ENCODE measurements at regions not wholly inside any gene's neighbourhood (a gene's known extent, or its start where the extent isn't known, plus 50 kb on each side); places are given as distances from the start of the nearest gene placed in this dataset.
A peak's percentile ranks its signal among the peaks of the same experiment; 100 is the strongest.

- Histone ChIP-seq H3K27ac (ENCODE audit: low read depth, low read length, poor library complexity, severe bottlenecking) (no peak overlapping the region), H3K9me3 (ENCODE audit: low read depth, low read length, poor library complexity, severe bottlenecking) (no peaks in the 10 kb centered on the region), H3K27me3 (replicated peaks; ENCODE audit: insufficient read depth, low read depth, low read length, poor library complexity) (no peaks in the 10 kb centered on the region), H3K4me3 (ENCODE audit: low read depth, low read length, poor library complexity, severe bottlenecking) (no peak overlapping the region), H3K36me3 (ENCODE audit: insufficient read depth, low read length, poor library complexity, severe bottlenecking) (no peaks in the 10 kb centered on the region), H3K4me1 (ENCODE audit: insufficient read depth, low read length, poor library complexity, severe bottlenecking) (no peaks in the 10 kb centered on the region)
- no peak for TF ChIP-seq CTCF (conservative IDR thresholded peaks at IDR 0.05; ENCODE audit: low read depth, low read length)
- TF ChIP-seq EZH2 (IDR thresholded peaks at IDR 0.05; ENCODE audit: borderline replicate concordance, low read depth, low read length, poor library complexity, severe bottlenecking): no peak
- BruUV-seq (replicated peaks): no TSS peak
- no peak for DNase-seq (ENCODE audit: low spot score)
- intact Hi-C loops (cut with micrococcal nuclease; ENCODE audit: unreplicated experiment): loop anchor here (10.0 kb wide), 1 partner anchor 208 kb away; no protein-coding TSS in a partner anchor
- CTCF ChIA-PET: interaction anchor here (1.2 to 2.0 kb wide), 2 partner anchors 118 to 242 kb away, joined by 4 to 9 read pairs; partner anchors contain the start of gene RASGRP1
- POLR2A ChIA-PET (ENCODE audit: low non-redundant PET): interaction anchor here (0.6 kb wide), 1 partner anchor 270 kb away, joined by 3 read pairs; no protein-coding TSS in a partner anchor
Measured at GRCh38 chr15:38682363-38682762, 117.7 kb upstream of the RASGRP1 start.

DNA sequence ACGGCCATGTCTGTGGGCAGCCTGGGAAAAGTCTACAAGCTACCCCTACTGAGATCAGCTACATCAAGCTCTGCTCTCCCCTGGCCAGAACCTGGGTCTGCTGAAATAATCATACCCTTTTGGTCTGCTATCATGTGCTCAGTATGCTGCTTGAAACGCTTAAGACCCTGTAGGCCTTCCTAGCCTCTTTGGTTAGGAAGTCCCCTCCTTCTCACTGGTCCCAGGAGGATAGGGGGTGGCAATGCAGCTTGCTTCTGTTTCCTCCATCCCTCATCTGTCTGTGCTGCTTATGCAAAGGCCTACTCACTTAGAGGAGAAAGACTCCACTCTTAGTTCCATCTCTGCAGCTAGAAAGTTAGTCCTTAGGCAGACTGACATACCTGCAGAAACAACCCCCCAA, 118.2 kb upstream of the RASGRP1 start:
- Histone ChIP-seq H3K36me3 (ENCODE audit: insufficient read depth, low read length, poor library complexity, severe bottlenecking) (no peaks in the 10 kb centered on the region), H3K27ac (ENCODE audit: low read depth, low read length, poor library complexity, severe bottlenecking) (no peak overlapping the region), H3K9me3 (ENCODE audit: low read depth, low read length, poor library complexity, severe bottlenecking) (no peaks in the 10 kb centered on the region), H3K4me3 (ENCODE audit: low read depth, low read length, poor library complexity, severe bottlenecking) (no peak overlapping the region), H3K27me3 (replicated peaks; ENCODE audit: insufficient read depth, low read depth, low read length, poor library complexity) (no peaks in the 10 kb centered on the region), H3K4me1 (ENCODE audit: insufficient read depth, low read length, poor library complexity, severe bottlenecking) (no peaks in the 10 kb centered on the region)
- DNase-seq (ENCODE audit: low spot score): no peak
- ChIA-PET POLR2A (ENCODE audit: low non-redundant PET) (interaction anchor here (0.6 kb wide), 1 partner anchor 271 kb away, joined by 3 read pairs; no protein-coding TSS in a partner anchor), CTCF (interaction anchor here (1.2 to 2.0 kb wide), 2 partner anchors 119 to 242 kb away, joined by 4 to 9 read pairs; partner anchors contain the start of gene RASGRP1)
- BruUV-seq (replicated peaks): no TSS peak
- TF ChIP-seq CTCF (conservative IDR thresholded peaks at IDR 0.05; ENCODE audit: low read depth, low read length): no peak
- TF ChIP-seq EZH2 (IDR thresholded peaks at IDR 0.05; ENCODE audit: borderline replicate concordance, low read depth, low read length, poor library complexity, severe bottlenecking): no peak
- intact Hi-C loops (cut with micrococcal nuclease; ENCODE audit: unreplicated experiment): loop anchor here (1.0 to 10.0 kb wide), 2 partner anchors 208 to 239 kb away; no protein-coding TSS in a partner anchor

- Histone ChIP-seq H3K9me3 (ENCODE audit: low read depth, low read length, poor library complexity, severe bottlenecking) (no peaks in the 10 kb centered on the region), H3K27ac (ENCODE audit: low read depth, low read length, poor library complexity, severe bottlenecking) (no peak overlapping the region), H3K4me3 (ENCODE audit: low read depth, low read length, poor library complexity, severe bottlenecking) (no peak overlapping the region), H3K27me3 (replicated peaks; ENCODE audit: insufficient read depth, low read depth, low read length, poor library complexity) (no peaks in the 10 kb centered on the region), H3K36me3 (ENCODE audit: insufficient read depth, low read length, poor library complexity, severe bottlenecking) (no peaks in the 10 kb centered on the region), H3K4me1 (ENCODE audit: insufficient read depth, low read length, poor library complexity, severe bottlenecking) (no peaks in the 10 kb centered on the region)
- TF ChIP-seq CTCF (conservative IDR thresholded peaks at IDR 0.05; ENCODE audit: low read depth, low read length): peak; percentile 84
- TF ChIP-seq EZH2 (IDR thresholded peaks at IDR 0.05; ENCODE audit: borderline replicate concordance, low read depth, low read length, poor library complexity, severe bottlenecking): no peak
- DNase-seq (ENCODE audit: low spot score): peak; percentile 54
- intact Hi-C loops (cut with micrococcal nuclease; ENCODE audit: unreplicated experiment): loop anchor here (1.0 to 10.0 kb wide), 2 partner anchors 209 to 239 kb away; no protein-coding TSS in a partner anchor
- no TSS peak for BruUV-seq (replicated peaks)
- ChIA-PET CTCF (interaction anchor here (0.5 to 2.0 kb wide), 4 partner anchors 21 to 243 kb away, joined by 3 to 9 read pairs (median 4); partner anchors contain the start of gene RASGRP1), POLR2A (ENCODE audit: low non-redundant PET) (no interaction called here)
Measured at GRCh38 chr15:38683382-38684242, 119.0 kb upstream of the RASGRP1 start.
